GM12892 (cell line): ENCODE measurements at regions not wholly inside any gene's neighbourhood (a gene's known extent, or its start where the extent isn't known, plus 50 kb on each side); places are given as distances from the start of the nearest gene placed in this dataset.

ENCODE experiments used
- POLR2A ChIP-seq: IDR thresholded peaks from 2 replicates; pipeline ENCODE4 v1.6.1; 2011; ENCODE audit warnings: low read depth, low read length, control low read depth
- POLR2AphosphoS5 ChIP-seq: IDR thresholded peaks from 2 replicates; pipeline ENCODE4 v1.6.1; 2011; ENCODE audit warnings: low read depth, low read length, control low read depth

- TF ChIP-seq POLR2AphosphoS5: no peak
- no peak for TF ChIP-seq POLR2A
Observed at GRCh38 chr6:9248133-9248532, 812.8 kb upstream of the SLC35B3 start.
